HK-2 (cell line): ENCODE measurements at regions not wholly inside any gene's neighbourhood (a gene's known extent, or its start where the extent isn't known, plus 50 kb on each side); places are given as distances from the start of the nearest gene placed in this dataset.
A peak's percentile ranks its signal among the peaks of the same experiment; 100 is the strongest.

Experiments used
- DNase-seq: peaks from one replicate; pipeline ENCODE4 v3.0.0-alpha.2; 2018; ENCODE audit not compliant: unreplicated experiment

DNA sequence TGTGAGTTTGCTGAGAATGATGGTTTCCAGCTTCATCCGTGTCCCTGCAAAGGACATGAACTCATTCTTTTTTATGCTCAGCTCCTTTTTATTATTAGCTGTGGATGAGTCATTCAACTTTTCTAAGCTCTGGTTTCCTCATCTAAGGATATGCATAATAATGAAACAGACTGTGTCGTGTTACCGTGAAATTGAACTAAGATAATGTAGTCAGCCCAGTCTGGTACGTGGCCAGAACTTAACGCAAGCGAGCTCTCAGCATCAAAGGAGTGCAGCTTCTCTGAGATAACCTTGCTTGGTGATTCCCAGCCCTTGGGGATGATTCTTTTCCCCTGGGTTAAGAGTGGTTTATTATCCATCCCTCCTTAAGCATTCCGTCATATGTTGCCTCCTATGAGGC is 454.3 kb upstream of the EEF2KMT start:
- DNase-seq = no peak

DNA sequence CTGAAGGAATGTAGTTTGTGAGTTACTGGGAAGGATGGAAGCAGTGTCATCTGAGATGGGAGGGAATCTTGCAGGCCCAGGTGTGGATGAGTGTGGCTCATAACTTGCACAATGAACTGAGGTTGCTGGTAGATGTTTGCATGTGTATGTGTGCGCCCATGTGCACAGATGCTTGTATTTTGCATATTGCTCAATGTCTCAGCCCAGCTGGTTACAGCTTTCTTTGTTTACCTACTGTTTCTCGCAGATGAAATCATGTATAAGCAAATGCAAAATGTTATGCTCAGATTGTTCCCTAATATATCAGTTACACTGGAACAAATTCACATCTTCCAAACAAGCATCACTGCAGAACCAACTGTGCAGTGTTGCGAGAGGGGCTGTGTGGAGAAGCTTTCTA is 452.2 kb upstream of the EEF2KMT start:
- no peak for DNase-seq

DNA sequence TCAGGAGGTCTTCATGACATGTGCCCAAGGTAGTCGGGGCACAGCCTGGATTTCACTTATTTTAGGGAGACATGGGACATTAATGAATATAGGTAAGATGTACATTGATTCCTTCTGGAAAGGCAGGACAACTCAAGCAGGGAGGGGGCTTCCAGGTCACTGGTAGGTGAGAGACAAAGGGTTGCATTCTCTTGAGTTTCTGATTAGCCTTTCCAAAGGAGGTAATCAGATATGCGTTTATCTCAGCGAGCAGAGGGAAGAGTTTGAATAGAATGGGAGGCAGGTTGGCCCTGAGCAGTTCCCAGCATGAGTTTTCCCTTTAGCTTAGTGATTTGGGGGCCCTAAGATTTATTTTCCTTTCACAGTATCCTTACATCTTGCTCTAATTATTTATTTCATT is 443.8 kb upstream of the EEF2KMT start:
- DNase-seq = no peak

DNA sequence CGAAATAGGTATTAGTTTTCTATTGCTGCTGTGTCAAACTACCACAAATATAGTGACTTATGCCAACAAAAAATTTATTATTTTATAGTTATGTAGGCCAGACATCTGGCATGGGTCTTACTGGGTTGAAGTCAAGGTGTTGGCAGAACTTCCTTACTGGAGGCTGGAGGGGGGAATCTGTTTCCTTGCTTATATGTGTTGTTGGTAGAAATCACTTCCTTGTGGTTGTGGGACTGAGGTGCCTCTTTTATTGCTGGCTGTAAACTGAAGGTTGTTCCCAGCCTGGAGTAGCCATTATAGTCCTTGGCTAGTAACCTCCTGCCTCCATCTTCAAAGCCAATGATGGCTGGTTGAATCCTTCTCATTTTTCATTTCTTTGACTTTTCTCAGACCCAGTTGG is 439.8 kb upstream of the EEF2KMT start:
- no peak for DNase-seq

DNA sequence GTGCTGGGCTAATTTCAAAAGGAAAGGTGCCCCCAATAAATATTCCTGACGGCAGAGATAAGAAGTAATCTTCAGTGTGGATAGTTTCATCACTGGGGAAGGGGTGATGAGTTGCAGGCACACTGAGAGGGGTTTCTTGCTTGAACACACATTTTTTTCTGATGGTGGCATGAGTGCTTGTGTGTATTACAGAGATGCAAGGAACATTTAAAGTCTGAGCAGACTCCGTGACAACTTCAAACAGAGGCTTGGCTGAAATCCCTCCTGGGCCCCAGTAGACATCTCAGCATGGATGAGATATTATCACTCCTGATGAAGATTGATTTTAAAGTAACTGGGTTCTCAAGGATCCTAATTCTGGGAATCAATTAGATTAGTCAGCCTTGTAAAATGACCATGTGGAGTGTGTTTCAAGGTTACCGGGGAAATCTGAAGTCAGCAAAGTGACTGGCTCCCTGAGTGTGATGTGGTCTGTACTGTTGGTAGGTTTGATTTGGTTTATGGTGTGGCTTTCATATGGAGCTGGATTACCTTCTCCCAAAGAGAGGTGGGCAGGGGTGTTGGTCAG is 435.8 kb upstream of the EEF2KMT start:
- DNase-seq = no peak

DNA sequence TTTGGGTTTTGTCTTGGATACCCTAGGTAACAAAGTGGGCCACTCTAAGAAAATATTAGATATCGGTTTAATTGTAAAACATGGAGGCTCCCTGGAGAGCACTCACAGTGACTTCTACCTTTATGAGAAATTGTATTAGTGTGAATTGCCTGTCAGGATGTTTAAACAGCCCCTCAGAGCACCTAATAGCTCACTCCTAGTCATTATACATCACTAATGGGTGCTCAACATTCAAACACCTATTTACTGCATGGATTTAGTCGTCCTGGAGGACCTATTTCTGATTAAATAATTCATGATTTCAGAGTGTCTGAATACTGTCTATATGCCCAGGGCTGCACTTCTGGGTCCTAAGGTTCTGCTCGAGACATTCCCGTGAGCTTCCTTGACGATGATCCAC is 430.2 kb upstream of the EEF2KMT start:
- no peak for DNase-seq

DNA sequence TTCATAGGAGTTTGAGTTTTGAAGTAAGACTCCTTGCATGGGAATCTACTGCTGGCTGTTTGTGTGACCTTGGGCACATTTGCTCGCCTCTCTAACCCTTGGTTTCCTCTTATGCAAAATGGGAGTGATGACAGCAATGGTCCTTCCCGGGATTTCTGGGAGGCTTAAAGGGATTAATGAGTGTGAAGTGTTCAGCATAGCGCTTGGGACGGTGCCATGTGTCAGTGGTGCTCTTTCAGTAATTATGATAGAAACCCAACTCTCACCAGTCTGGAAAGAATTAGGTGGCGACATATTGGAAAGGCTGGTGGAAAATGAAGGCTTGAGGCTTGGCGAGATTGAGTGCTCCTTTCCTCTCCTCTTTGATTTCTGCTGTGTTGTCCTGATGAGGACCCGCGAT is 429.2 kb upstream of the EEF2KMT start:
- DNase-seq = no peak

DNA sequence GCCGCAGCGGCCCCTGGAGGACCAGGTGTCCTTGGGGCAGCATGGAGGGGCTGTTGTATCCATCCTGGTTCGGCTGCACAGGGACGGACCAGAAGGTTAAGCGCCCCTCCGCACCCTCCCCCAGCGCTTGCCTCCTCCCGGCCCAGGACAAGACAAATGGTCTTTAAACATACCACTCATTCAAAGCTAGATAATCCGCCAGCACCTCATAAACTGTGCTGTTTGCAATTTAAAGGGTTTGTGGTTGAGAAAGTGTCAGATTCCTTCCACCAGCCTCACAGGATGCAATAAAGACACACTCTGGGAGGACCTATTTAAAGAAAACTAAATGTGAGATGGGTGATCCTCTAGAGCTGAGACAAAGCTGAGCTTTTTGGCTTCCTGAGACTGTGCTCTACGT is 426.2 kb upstream of the EEF2KMT start:
- DNase-seq = no peak

DNA sequence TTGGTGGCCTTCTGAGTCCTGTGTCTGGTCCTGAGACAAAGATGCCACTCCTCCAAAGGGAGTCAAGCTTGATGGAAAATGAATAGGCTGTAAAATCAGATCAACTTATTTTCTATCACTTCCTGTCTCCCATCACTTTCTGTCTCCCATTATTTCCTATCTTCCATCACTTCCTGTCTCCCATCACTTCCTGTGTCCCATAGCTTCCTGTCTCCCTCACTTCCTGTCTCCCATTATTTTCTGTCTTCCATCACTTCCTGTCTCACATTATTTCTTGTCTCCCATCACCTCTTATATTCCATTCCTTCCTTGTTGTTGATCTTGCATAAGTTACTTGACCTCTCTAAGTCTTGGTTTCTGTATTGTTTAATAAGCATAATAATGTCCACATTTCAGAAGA is 418.5 kb upstream of the EEF2KMT start:
- no peak for DNase-seq

DNA sequence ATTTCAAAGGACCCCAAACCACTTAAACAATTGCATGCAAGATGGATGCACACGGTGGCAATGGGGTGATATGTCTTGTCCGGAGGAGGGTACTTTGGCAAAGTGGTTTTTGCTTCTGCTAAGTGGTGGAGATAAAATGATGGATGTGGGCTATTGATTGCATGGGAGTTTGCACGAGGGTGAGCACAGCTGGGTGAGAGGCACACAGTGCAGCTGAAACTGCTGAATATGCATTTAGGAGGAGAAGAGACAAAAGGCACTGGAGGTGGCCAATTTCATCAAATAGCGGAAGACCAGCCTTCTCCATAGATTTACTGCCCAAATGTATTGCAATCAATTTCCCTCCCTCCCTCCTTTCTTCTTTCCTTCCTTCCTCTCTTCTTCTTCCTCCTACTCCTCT is 414.4 kb upstream of the EEF2KMT start:
- DNase-seq = no peak

DNA sequence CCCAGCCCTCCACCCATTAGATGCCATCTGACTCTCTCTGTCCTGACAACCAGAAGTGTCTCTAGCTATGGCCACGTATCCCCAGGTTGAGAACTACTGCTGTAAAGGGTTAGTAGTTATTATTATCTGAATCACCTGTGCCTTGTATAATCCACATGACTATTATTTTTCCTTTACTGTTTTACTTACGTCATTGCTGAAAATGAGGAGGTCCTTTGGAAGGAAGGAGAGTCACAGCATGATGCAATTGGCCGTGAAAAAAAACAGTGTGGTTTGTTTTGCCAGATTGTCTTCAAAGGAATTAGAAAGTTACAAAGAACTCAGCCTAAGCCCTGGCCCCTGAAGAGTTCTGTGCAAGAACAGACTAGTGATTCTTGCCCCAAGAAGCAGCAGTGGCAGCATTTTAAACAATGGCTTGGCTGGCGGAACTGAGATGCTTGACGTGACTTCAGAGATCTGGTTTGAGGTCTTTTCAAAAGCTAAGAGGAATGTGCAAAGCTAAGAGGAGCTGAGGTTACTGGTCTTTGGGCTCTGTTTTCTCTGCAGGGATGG is 413.3 kb upstream of the EEF2KMT start:
- DNase-seq = no peak

DNA sequence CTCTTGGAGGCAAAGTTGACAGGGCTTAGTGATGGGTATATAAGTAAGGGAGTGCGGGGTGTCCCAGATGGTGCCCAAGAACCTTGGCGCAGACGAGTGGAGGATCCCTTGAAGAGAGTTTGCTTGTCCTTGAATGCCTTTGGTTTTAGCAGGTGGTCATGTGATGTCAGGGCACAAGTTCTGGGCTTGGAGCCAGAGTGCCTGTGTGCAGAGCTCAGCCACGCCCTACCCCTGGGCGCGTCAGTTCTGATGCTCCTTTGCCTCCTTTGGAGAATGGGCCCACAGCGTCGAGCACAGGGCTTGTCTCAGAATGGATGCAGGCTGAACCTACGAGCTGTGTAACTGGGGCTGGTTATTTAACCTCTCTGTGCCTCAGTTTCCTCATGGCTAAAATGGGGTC is 412.2 kb upstream of the EEF2KMT start:
- no peak for DNase-seq

DNA sequence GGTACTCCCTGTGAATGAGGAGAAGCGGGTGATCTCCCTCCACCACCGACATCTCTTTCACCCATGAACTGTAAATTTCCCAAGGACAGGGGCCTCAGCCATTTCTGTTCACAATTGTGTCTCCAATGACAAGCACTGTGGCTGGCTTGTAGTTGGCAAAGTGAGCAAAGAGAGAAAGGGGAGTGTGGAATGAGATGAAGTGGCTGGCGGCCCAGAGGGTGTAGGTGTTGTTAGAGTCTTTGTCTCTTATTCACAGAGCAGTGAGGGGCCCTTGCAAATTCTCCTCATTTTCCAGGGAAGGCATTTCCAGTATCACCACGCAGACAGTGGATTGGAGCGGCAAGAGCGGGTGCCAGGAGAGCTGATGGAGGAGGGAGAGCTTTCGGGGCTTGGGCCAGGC is 411.7 kb upstream of the EEF2KMT start:
- DNase-seq = no peak

DNA sequence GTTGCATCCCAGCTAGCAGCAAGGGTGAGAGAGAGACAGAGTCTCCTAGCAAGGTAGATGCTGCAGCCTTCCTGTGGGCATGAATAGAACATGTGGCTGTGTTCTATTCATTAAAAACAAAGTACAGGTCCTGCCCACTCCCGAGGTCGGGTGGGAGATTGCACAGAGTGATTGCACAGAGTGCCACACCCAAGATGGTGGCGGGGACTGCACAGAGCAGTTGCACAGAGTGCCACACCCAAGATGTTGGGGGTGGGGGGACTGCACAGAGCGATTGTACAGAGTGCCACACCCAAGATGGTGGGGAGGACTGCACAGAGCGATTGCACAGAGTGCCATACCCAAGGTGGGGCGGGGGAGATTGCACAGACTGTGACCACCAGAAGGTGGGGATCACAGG is 410.8 kb upstream of the EEF2KMT start:
- no peak for DNase-seq

DNA sequence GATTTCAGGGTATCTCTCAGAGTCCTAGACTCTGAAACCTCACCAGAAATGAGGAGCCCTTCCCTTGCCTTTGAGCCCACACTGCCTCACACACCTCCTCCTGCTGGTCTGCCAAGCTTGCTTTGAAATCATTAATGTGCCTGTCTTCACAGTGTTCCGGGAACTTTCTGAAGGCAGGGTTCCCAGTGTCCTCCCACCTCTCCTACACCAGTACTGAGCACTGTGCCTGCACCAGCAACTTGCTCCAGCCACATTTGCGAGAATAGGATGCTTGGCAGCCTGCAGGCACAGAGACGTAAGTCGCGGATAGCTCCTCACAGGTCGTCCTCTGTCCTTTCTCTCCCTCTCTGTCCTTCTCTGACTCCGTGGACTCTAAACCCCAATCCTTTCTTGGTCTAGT is 408.4 kb upstream of the EEF2KMT start:
- DNase-seq = no peak

DNA sequence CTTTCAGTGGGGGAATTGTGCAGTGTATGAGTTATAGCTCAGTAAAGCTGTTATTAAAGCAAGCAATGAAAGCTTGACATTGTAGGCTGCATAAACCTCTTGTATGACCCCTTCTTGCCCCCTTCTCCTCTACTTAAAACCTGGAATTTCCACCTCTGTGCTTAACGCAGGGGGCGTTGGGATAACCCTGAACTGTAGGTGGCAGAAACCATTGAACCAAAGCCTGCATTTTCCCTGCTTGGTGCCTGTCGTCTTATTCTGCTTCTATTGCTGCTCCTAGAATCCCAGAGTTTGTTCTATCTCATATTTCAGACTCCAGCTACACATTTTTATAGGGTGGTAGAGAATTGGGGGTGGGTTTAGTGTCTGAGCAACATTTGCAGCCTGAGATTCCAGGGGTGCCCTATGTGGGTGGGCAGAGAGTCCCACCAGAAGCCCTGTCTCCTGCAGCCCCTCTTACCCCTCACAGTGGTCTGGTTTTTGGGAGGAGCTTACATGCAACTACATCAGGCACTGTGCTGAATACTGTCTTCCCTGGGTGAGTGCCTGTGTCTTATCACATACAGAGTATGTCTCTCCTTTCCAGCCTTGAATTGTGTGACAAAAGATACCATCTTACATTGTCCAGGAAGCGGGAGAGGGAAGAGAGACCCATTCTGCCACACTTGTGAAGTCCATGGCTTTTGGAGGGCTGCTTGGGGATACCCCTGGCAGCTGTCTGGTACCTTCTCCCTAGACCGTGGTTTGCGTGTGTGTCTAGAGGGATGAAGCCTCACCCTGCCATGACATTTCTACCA is 407.7 kb upstream of the EEF2KMT start:
- DNase-seq = no peak

DNA sequence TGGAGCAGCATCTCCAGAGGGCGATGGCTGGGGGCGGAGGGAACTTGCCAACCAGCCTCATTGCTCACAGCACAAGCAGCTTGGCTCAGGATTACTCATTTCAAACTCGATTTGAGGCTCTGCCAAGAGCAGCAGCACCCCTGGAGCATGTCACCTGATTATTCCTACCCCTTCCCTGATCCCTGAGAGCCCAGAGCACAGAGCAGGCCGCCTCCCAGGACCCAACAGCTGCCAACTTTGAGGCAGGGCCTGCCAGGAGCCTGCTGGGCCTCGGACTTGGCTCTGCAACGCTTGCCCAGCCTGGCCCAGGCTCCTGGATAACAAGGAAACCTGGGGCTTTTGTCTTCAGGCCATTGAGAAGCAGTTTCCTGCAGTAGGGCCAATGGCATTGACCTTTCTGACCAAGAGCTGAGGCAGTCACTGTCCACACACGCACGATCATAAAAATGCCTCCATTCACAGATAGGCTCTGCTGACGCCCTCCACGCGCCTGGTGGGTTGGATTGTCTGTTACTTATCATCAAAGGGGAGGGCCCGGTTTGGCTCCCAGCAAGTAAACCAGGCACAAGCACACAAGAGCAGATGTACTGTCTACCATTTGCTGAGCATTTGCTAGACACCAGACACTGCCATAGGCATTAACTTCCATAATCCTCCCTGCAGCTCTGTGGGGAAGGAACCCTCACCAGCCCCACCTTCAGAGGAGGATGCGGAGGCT is 406.6 kb upstream of the EEF2KMT start:
- no peak for DNase-seq

DNA sequence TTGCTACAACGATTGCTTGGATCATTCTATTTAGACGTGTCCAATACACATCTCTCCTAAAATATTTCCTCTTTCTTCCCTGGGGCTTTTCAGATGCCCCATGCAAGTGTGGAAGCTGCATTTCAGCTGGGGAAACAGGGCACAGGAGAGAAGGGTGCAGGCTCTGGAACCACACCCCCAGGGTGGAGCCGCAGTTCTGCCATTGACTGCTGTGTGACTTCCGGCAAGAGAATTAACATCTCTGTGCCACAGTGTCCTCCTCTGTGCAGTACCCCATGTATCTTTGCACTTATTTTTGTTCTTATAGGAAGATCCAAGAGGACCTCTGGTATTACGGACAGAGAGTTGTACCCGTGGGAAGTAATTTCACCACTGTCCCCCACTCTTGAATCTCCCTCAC is 405.3 kb upstream of the EEF2KMT start:
- DNase-seq = no peak

DNA sequence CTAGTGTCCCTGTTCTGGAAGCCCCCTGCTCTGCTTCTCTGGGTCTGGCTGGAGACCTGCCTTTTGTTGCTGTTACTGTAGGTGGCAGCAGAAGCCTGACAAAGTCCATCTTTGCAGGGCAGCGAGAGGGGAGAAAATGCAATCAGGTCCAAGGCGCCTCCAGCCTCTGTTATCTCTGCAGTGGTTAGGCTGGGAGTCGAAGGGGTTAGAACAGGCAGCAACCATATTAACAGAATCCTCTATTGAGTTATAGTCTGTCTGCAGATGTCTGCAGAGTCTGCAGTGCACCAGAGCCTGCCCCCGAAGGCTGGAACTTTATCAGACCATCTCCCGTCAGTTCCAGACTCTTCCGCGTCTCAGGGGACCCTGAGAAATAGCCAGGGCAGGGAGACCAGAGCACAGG is 404.9 kb upstream of the EEF2KMT start:
- DNase-seq = peak; percentile 2

DNA sequence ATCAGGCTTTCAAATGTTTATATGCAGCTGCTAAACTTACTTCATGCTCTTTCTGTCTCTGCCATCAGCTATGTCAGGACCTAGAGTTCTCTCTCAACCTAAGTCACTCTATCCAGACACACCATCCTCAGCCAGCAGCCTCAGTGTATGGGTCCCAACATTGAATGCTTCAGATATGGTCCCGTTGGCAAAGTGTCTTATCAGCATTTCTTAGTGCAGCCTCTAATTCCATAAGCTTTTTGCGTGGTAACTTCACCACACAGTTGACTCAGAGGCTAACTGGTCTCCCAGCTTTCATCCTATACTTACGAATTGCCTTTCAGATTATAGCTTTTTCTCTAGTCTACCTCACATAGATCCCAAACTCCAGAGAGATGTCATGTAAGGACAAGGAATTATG is 402.9 kb upstream of the EEF2KMT start:
- DNase-seq = no peak

DNA sequence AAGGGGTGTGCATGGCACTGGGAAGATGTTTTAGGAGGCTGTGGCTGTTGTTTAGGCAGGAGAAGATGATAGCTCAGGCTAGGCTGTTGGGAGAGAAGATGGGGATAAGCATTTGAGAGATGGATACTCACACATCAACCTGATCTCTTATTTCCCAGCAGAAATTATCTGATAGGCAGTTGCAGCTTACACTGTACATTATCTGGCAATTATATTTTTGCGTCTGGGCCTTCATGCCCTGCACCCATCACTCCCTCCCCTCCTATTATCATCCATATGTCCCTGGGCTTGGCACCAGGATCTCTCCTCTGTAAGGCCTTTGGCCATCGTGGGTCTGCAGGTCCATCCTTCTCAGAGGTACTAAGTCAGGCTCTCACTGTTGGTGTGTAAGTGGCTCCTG is 401.0 kb upstream of the EEF2KMT start:
- DNase-seq = no peak

DNA sequence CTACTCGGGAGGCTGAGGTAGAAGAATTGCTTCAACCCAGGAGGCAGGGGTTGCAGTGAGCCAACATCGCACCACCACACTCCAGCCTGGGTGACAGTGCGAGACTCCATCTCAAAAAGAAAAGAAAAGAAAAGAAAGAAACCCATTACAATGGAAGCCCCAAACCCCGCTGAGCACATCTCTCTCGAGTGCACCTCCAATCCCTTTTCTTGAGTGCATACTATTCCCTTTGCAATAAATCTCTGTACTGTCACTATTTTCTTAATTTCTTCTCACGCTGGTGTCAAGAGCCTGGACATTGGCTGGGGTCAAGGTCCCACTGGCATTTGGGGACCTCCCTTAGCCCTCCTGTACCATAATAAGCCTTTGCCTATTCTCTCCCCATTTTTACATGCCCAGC is 398.4 kb upstream of the EEF2KMT start:
- no peak for DNase-seq

DNA sequence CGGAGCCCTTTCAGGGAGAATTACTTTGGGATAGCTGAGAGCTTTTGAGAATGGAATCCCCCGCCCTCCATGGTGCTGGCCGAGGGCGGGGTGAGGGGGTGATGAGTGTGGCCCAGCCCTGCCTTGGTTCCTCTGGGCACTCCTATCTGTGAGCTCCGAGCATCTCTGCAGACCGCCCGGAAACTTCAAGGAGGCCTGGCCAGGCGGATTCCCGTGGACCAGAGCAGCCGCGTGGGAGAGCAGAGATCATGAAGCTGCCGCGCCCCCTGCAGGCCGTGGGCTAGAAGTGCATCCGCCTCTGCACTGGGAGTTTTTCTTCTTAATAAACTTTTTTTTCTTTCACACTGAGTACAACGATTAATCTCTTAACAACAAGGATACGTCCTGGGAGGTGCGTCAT is 392.9 kb upstream of the EEF2KMT start:
- DNase-seq = peak; percentile 42
